Gastrocnemius medialis (tissue), 4 donors: ENCODE measurements at regions not wholly inside any gene's neighbourhood (a gene's known extent, or its start where the extent isn't known, plus 50 kb on each side); places are given as distances from the start of the nearest gene placed in this dataset.
A peak's percentile ranks its signal among the peaks of the same experiment; 100 is the strongest.

Experiments used
- ATAC-seq, 2 donors: fragments of 150-250 bp; one replicate each; pipeline ENCODE4 v1.9.1; 2016
- DNase-seq, 2 donors: peaks; one replicate each; pipeline ENCODE4 v3.0.0-alpha.2; 2019
- H3K27ac ChIP-seq, 4 donors: fragments of 200-600 bp; sonication (generic); 1 replicate in 1 of 4; 2 replicates in 3 of 4; pipeline ENCODE4 v1.5.1; 2016 to 2018; ENCODE audit warnings: mild to moderate bottlenecking in 2 of 4, moderate library complexity in 1 of 4
- H3K27me3 ChIP-seq, 3 donors: fragments of 200-600 bp; sonication (generic) in 2 of 3; 1 replicate in 1 of 3; 2 replicates in 2 of 3; pipeline versions ENCODE4 v1.5.1 to v1.6.0; 2016 to 2019; ENCODE audit warnings: mild to moderate bottlenecking in 1 of 3, moderate library complexity in 1 of 3
- H3K36me3 ChIP-seq, 2 donors: fragments of 200-600 bp; sonication (generic) in 1 of 2; one replicate each; pipeline ENCODE4 v1.5.1; 2017 to 2018
- H3K4me1 ChIP-seq, 2 donors: fragments of 200-600 bp; sonication (generic) in 1 of 2; one replicate each; pipeline ENCODE4 v1.5.1; 2016 to 2017; ENCODE audit warnings: mild to moderate bottlenecking in 2 of 2
- H3K4me3 ChIP-seq, 4 donors: fragments of 200-600 bp; sonication (generic) in 3 of 4; 1 replicate in 1 of 4; 2 replicates in 3 of 4; pipeline ENCODE4 v1.5.1; 2016 to 2019; ENCODE audit warnings: mild to moderate bottlenecking in 2 of 4
- H3K9me3 ChIP-seq, 3 donors: fragments of 200-600 bp; sonication (generic) in 2 of 3; 1 replicate in 1 of 3; 2 replicates in 2 of 3; pipeline ENCODE4 v1.5.1; 2016 to 2019
- CTCF ChIP-seq, 5 experiments: fragments of 450-650 bp in 3 of 5; fragments of 200-600 bp in 2 of 5; sonication (generic) in 2 of 5; IDR thresholded peaks in 4 of 5; conservative IDR thresholded peaks in 1 of 5; 1 replicate in 4 of 5; 2 replicates in 1 of 5; pipeline ENCODE4 v1.5.1; 2016 to 2019; ENCODE audit warnings: antibody characterized with exemption in 5 of 5, mild to moderate bottlenecking in 3 of 5, moderate library complexity in 3 of 5
- POLR2A ChIP-seq, 2 donors: fragments of 450-650 bp; IDR thresholded peaks; one replicate each; pipeline ENCODE4 v1.6.1; 2017; ENCODE audit warnings: antibody characterized with exemption in 2 of 2, mild to moderate bottlenecking in 2 of 2, moderate library complexity in 2 of 2
- in situ Hi-C, 4 donors: fragments of 200-750 bp; cut with MboI; loops; one replicate each; pipeline versions ENCODE4 v1.15.0 to v1.8.0; 2017; ENCODE audit warnings: low sequenced_read_pairs in 4 of 4
- intact Hi-C: fragments of 100-400 bp; cut with DNase I; formaldehyde crosslinking; loops from one replicate; pipeline ENCODE4 v1.15.1; 2023; ENCODE audit warnings: low total_unique reads

DNA sequence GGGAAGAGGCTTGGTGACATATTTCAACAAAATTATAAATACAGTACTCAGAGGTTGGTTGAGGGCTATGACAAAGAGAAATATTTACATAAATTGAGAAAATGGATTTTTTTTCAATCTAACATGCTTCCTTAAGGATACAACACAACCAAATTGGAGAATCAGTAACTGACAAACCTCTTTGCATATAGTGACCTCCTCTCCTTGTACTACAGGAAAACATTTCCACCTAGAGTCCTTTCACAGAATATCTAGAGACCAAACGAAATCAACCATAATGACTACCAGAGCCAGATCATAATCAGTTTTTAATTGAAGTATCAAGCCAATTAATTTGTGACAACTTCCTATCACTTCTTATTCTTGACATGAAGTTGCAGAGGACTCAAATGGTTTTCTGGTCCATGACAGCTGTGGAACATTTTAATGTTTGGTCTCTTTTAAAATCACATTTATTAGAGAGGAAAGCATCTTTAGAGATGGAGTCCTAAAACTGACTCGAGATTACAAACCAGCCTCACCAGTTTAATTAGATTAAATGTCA, 1636.5 kb upstream of the C9orf72 start:
- H3K9me3 ChIP-seq: no peaks in the 10 kb centered on the region
- no peaks in the 10 kb centered on the region for H3K36me3 ChIP-seq
- TF ChIP-seq CTCF (IDR thresholded peaks at IDR 0.05 in 4 of 5, conservative IDR thresholded peaks at IDR 0.05 in 1 of 5): no peak
- no peak for TF ChIP-seq POLR2A (IDR thresholded peaks at IDR 0.05)
- DNase-seq: no peak
- intact Hi-C loops: no loop called here
- peaks cover 21 to 38% (median 36%) of the 10 kb centered on the region in 3 donors for H3K27me3 ChIP-seq
- H3K27ac ChIP-seq: no peak overlapping the region
- ATAC-seq: no peak
- no peaks in the 10 kb centered on the region for H3K4me1 ChIP-seq
- H3K4me3 ChIP-seq: no peak overlapping the region
- in situ Hi-C loops: no loop called here

DNA sequence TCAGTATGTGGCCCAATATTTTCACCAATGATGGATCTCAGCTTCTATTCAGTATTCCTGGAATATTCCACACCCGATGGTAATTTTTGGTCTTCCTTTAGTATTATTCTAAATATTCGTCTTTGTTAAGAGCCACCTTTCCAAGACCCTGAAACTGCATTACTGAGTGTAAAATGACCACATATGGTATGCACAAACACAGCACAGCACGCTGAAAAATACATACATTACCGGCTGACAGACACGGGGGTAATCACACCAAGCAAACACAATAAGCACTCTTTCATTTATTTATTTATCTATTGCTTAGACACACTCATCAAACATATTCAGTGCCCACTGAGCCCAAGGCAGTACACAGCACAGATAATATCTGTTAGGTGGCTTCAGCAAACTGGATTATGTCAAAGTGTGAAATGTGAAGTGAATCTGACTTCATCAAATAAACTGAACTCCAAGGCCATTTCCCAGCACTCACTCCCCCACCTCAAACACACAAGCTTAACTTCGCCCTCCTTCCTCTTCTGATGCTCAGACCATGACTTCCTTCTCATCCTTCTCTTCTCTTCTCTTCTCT, 1637.8 kb upstream of the C9orf72 start:
- H3K9me3 ChIP-seq: no peaks in the 10 kb centered on the region
- intact Hi-C loops: no loop called here
- H3K4me1 ChIP-seq: no peaks in the 10 kb centered on the region
- no peak for DNase-seq
- H3K27me3 ChIP-seq: peaks cover 23 to 51% (median 46%) of the 10 kb centered on the region in 3 donors
- no peak overlapping the region for H3K27ac ChIP-seq
- in situ Hi-C loops: no loop called here
- no peak overlapping the region for H3K4me3 ChIP-seq
- ATAC-seq: no peak
- H3K36me3 ChIP-seq: no peaks in the 10 kb centered on the region
- TF ChIP-seq CTCF (IDR thresholded peaks at IDR 0.05 in 4 of 5, conservative IDR thresholded peaks at IDR 0.05 in 1 of 5) (no peak), POLR2A (IDR thresholded peaks at IDR 0.05) (no peak)

- TF ChIP-seq POLR2A (IDR thresholded peaks at IDR 0.05) (no peak), CTCF (IDR thresholded peaks at IDR 0.05 in 4 of 5, conservative IDR thresholded peaks at IDR 0.05 in 1 of 5) (peak in 2 of 5 experiments; percentile 20 to 31)
- ATAC-seq (no peak), DNase-seq (no peak)
- Histone ChIP-seq H3K4me1 (no peaks in the 10 kb centered on the region), H3K27me3 (peaks cover 23 to 56% (median 53%) of the 10 kb centered on the region in 3 donors), H3K9me3 (no peaks in the 10 kb centered on the region), H3K27ac (no peak overlapping the region), H3K4me3 (peak overlapping the region in 1 of 4 donors; percentile 25), H3K36me3 (no peaks in the 10 kb centered on the region)
- intact Hi-C loops: no loop called here
- in situ Hi-C loops: no loop called here
These were observed 1638.5 kb upstream of the C9orf72 start for GRCh38 chr9:29211580-29212396.

- H3K27ac ChIP-seq: no peak overlapping the region
- H3K9me3 ChIP-seq: no peaks in the 10 kb centered on the region
- TF ChIP-seq POLR2A (IDR thresholded peaks at IDR 0.05): no peak
- peak in 1 of 5 experiments; percentile 12 for TF ChIP-seq CTCF (IDR thresholded peaks at IDR 0.05 in 4 of 5, conservative IDR thresholded peaks at IDR 0.05 in 1 of 5)
- H3K36me3 ChIP-seq: no peaks in the 10 kb centered on the region
- H3K27me3 ChIP-seq: peaks cover 23 to 58% (median 55%) of the 10 kb centered on the region in 3 donors
- intact Hi-C loops (no loop called here), in situ Hi-C loops (no loop called here)
- H3K4me3 ChIP-seq: peak overlapping the region in 2 of 4 donors; percentile 17 to 25
- DNase-seq (no peak), ATAC-seq (no peak)
- H3K4me1 ChIP-seq: no peaks in the 10 kb centered on the region
These were observed 1639.4 kb upstream of the C9orf72 start for GRCh38 chr9:29212397-29213387.
